Large intestine (tissue), 3 donors: ENCODE measurements at regions not wholly inside any gene's neighbourhood (a gene's known extent, or its start where the extent isn't known, plus 50 kb on each side); places are given as distances from the start of the nearest gene placed in this dataset.
"Not testable (repeated sequence)": the region's sequence is repeated elsewhere in the genome, so short reads cannot be mapped to it uniquely, and the experiment has no call there.

ENCODE experiments used
- DNase-seq, 2 donors: peaks; one replicate each; pipeline versions ENCODE4 v3.0.0 to v3.0.0-alpha.2; 2013
- H3K27ac ChIP-seq: one replicate; pipeline ENCODE4 v1.5.1; 2013; ENCODE audit warnings: low read length
- H3K27me3 ChIP-seq: 2 replicates; pipeline ENCODE4 v1.6.1; 2013; ENCODE audit warnings: low read length; ENCODE audit not compliant: control insufficient read depth, insufficient read depth
- H3K36me3 ChIP-seq: 2 replicates; pipeline ENCODE4 v1.6.1; 2013; ENCODE audit warnings: low read length; ENCODE audit not compliant: control insufficient read depth, insufficient read depth
- H3K4me1 ChIP-seq: one replicate; pipeline ENCODE4 v1.6.1; 2013; ENCODE audit warnings: low read length; ENCODE audit not compliant: control insufficient read depth, insufficient read depth
- H3K4me3 ChIP-seq: one replicate; pipeline ENCODE4 v1.5.1; 2013; ENCODE audit warnings: low read length
- H3K9me3 ChIP-seq: one replicate; pipeline ENCODE4 v1.6.1; 2013; ENCODE audit warnings: mild to moderate bottlenecking, low read depth, low read length, moderate library complexity; ENCODE audit not compliant: control insufficient read depth
- WGBS: methylation state at CpG from one replicate; pipeline ENCODE4 v1.1.5; 2013; ENCODE audit warnings: low lambda C conversion rate; ENCODE audit not compliant: insufficient coverage; 5-methylcytosine and 5-hydroxymethylcytosine counted together

DNA sequence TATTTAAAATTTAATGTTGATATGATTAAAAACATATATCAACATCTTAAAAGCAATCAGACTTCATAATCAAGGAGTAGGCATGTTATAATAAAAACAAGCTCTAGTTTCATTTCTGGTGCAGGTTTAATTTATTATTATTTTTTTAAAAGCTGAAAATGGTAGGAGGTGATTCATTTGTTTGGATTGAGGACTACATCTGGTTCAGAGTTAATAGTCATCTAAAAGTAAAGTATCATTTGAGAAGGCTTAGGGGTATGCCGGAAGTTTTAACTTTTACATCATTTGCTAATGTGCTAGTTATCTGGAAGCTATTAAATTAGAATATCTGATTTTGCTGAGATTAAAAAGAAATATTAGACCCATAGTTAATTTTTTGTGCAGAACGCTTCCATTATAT, 169.5 kb upstream of the LAMA2 start:
- DNase-seq, result no peak
- 60% methylated on average over 1 of the region's 2 CpGs for WGBS

DNA sequence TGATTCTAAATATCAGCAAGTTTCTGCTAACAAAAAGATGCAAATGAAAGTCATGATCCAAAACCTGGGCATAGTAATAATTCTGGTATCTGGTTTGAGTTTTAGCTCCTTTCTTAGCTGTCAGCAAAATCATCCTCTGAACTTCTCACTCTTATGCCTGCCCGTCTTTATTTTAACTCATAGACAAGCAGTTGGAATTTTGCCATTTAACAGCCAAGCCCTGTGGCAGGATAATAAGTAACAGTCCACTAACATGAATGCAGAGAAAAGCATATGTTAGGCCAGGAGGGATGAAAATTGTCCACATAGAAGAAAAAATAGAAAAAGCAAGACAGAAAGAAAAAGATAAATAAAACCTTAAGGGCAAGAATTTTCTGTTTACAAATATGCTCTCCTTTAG, 170.0 kb upstream of the LAMA2 start:
- no peak for DNase-seq
- WGBS, result no CpG with 5 or more reads among the region's 1 CpG
- Histone ChIP-seq H3K27me3 (peaks cover 4% of the 10 kb centered on the region), H3K4me1 (no peaks in the 10 kb centered on the region), H3K36me3 (no peaks in the 10 kb centered on the region), H3K4me3 (no peak overlapping the region), H3K9me3 (no peaks in the 10 kb centered on the region), H3K27ac (no peak overlapping the region)

More for the DNA sequence above, 169.5 kb upstream of the LAMA2 start:
- Histone ChIP-seq H3K9me3 (no peaks in the 10 kb centered on the region), H3K4me1 (no peaks in the 10 kb centered on the region), H3K27ac (no peak overlapping the region), H3K27me3 (peaks cover 4% of the 10 kb centered on the region), H3K36me3 (no peaks in the 10 kb centered on the region), H3K4me3 (no peak overlapping the region)

DNA sequence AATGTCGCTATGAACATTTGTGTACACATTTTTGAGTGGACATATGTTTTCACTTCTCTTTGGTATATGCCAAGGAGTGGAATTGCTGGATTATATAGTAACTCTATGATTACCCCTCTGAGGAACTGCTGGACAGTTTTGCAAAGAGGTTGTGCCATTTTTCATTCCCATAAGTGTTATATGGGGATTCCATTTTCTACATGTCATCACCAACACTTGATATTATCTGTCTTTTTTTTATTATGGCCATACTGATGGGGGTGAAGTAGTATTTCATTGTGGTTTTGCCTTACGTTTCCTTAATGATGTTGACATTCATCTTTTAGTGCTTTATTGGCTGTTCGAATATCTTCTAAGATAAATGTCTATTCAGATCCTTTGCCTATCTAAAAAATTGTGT, 171.8 kb upstream of the LAMA2 start:
- DNase-seq, result no peak
- no peak overlapping the region for H3K27ac ChIP-seq
- no peaks in the 10 kb centered on the region for H3K9me3 ChIP-seq
- no peak overlapping the region for H3K4me3 ChIP-seq
- WGBS, result 80% methylated on average over 1 of the region's 3 CpGs
- H3K36me3 ChIP-seq, result no peaks in the 10 kb centered on the region
- H3K27me3 ChIP-seq, result peaks cover 2% of the 10 kb centered on the region
- H3K4me1 ChIP-seq, result no peaks in the 10 kb centered on the region

DNA sequence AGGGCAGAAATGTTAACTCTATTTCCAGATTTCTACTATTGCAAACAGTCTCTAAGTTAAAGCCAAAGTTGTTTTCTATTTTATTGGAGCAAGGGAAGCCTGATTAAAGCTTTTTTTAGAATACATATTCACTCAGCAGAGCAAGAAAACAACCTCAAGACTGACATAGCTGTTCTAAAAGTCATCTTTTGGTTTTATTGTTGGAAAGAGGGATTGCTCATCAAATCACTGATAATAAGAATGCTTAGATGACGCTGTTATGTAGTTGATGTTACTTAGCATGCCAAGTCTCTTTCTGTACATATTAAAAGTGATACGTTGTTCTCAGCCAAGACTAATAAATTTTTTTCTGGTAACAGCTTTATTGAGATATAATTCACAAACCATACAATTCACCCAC, 172.6 kb upstream of the LAMA2 start:
- DNase-seq, result no peak
- no peaks in the 10 kb centered on the region for H3K4me1 ChIP-seq
- H3K4me3 ChIP-seq, result no peak overlapping the region
- H3K27ac ChIP-seq, result no peak overlapping the region
- peaks cover 2% of the 10 kb centered on the region for H3K27me3 ChIP-seq
- WGBS, result 80% methylated on average over 1 of the region's 2 CpGs
- H3K36me3 ChIP-seq, result no peaks in the 10 kb centered on the region
- no peaks in the 10 kb centered on the region for H3K9me3 ChIP-seq

DNA sequence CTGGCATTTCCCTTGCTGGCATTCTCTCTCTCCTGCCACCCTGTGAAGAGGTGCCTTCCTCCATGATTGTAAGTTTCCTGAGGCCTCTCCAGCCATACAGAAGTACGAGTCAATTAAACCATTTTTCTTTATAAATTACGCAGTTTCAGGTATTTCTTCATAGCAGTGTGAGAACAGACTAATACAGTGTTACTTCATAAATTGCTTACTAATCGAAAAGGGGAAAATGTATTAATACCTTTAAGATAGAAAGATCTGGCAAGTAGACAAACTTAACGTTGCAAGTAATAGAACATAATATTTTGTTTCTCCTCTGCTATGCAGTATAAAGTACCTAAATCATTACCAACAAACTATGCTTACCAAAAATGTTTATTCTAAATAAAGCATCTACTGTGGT, 178.3 kb upstream of the LAMA2 start:
- 100% methylated on average over 3 of the region's 4 CpGs for WGBS
- H3K4me1 ChIP-seq, result no peaks in the 10 kb centered on the region
- no peaks in the 10 kb centered on the region for H3K36me3 ChIP-seq
- H3K27me3 ChIP-seq, result no peaks in the 10 kb centered on the region
- H3K27ac ChIP-seq, result no peak overlapping the region
- DNase-seq, result no peak
- H3K4me3 ChIP-seq, result no peak overlapping the region
- H3K9me3 ChIP-seq, result peaks cover 2% of the 10 kb centered on the region

- not testable (repeated sequence) for H3K36me3 ChIP-seq, DNase-seq, H3K27ac ChIP-seq, H3K27me3 ChIP-seq, H3K9me3 ChIP-seq, H3K4me1 ChIP-seq, H3K4me3 ChIP-seq
- WGBS, result no CpG with 5 or more reads among the region's 3 CpGs
Measured at GRCh38 chr6:128703794-128704193, 179.1 kb upstream of the LAMA2 start.

DNA sequence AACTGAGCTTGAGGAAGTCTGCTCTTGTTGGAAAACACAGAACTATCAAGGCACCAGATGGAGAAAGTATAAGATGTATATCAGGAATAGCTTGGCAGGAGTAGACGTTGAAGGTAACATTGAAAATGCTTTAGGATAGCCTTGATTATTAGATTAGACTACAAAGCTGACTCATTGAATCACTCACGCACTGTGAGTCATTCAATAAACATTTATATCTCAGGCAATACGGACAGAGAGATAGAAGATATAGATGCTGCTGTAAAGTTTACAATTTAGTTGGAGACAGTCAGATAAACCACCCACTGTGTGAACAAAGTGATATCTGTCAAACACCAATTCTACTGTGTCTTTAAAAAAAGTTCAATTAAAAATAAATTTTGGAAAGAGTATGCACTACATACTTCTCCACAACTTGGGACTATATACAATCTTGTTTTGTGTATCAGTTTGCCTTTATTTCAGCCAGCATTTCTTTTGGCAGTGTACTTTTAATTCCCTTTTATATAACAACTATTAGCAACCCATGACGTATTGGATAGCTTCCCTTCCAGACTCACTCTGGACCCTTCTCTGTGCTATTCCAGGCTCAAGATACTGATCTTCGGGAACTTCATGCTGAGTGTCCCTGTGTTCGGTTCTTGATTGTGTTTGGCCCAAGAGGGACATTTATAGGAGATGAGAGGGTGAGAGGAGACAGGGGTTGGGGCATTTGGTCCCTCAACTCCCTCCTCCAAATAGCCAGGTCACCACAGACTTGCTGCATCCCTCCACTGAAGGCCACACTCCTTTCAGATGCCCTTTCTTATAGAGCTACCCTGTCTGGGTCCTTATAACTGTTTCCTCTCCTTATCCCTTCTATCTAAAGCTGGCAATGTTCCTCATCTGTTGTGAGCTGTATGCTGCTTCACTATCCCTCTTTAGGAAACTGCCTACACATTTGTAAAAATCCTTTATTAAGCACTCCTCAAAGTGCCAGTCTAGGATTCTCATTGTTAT, 176.6 kb upstream of the PTPRK start:
- no peaks in the 10 kb centered on the region for H3K27me3 ChIP-seq
- no peaks in the 10 kb centered on the region for H3K36me3 ChIP-seq
- no peaks in the 10 kb centered on the region for H3K4me1 ChIP-seq
- no peaks in the 10 kb centered on the region for H3K9me3 ChIP-seq
- H3K4me3 ChIP-seq, result no peak overlapping the region
- DNase-seq, result no peak
- WGBS, result 0% methylated on average over 1 of the region's 6 CpGs
- no peak overlapping the region for H3K27ac ChIP-seq

DNA sequence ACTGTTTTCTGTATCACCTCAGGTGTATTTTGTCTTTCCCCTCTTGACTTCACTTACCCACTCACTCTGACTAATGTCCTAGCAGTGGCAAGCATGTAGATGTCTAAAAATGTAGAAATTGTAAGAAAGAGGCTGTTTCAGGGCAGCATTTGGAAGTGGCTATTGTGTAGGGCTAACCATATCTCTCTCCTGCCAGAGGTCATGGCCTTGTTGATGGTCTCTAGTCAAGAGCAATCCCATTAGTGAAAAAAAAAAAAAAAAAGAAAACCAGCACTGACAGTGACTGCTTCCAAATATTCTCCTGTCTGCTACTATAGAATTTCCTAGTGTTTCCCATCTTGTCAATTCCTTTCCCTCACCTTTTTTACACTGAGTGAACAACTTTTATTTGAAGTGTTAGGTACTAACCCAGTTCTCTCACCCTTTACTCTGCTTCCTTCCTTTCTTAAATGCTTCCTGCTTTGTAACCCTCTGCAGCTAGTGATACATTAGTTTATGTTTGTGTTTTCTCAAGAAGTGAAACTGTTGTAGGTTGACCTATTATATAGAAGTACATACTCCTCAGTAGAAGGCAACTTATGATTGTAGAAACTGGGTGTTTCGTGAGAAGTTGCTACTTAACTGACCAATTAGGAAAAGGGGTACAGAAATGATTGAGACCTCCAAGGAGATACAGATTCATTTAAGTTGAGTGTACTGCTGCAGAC, 174.1 kb upstream of the PTPRK start:
- no peak for DNase-seq
- no peak overlapping the region for H3K27ac ChIP-seq
- H3K9me3 ChIP-seq, result no peaks in the 10 kb centered on the region
- H3K27me3 ChIP-seq, result no peaks in the 10 kb centered on the region
- H3K4me3 ChIP-seq, result no peak overlapping the region
- no peaks in the 10 kb centered on the region for H3K36me3 ChIP-seq
- no peaks in the 10 kb centered on the region for H3K4me1 ChIP-seq
- WGBS, result 83% methylated on average over 1 of the region's 1 CpG

GRCh38 chr6:128690063-128690462, 169.7 kb upstream of the PTPRK start:
- H3K9me3 ChIP-seq, result no peaks in the 10 kb centered on the region
- no peak overlapping the region for H3K4me3 ChIP-seq
- no peaks in the 10 kb centered on the region for H3K27me3 ChIP-seq
- H3K4me1 ChIP-seq, result no peaks in the 10 kb centered on the region
- no peak for DNase-seq
- 88% methylated on average over 1 of the region's 3 CpGs for WGBS
- H3K27ac ChIP-seq, result no peak overlapping the region
- H3K36me3 ChIP-seq, result no peaks in the 10 kb centered on the region

DNA sequence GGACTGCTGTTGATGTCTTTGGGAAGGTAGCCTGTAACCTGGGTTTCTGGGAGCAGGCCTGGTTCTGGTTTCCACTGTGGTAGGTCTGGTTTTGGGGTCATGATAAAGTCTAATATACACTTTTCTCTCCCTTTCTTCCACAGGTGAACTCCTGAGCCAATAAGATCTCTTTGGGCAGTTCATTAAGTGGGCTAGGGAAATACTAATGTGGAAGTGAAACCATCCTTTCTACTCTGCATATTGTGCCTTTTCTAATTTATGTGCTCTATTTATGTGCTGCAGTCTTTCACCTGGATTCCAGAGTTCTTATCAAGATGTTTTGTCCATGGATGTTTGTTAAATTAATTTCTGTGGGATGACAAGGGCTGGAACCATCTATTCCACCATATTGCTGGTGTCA, 165.7 kb upstream of the PTPRK start:
- Histone ChIP-seq H3K4me1 (no peaks in the 10 kb centered on the region), H3K9me3 (no peaks in the 10 kb centered on the region), H3K4me3 (no peak overlapping the region), H3K27ac (no peak overlapping the region), H3K27me3 (no peaks in the 10 kb centered on the region), H3K36me3 (no peaks in the 10 kb centered on the region)
- no peak for DNase-seq
